ENCODE measurements at regions not wholly inside any gene's neighbourhood (a gene's known extent, or its start where the extent isn't known, plus 50 kb on each side); places are given as distances from the start of the nearest gene placed in this dataset.

- ChIA-PET POLR2A (ENCODE audit: low non-redundant PET) (no interaction called here), CTCF (no interaction called here)
- no TSS peak for BruUV-seq (replicated peaks)
- no peaks in the 10 kb centered on the region for H3K36me3 ChIP-seq (ENCODE audit: insufficient read depth, low read length, poor library complexity, severe bottlenecking)
- H3K4me3 ChIP-seq (ENCODE audit: low read depth, low read length, poor library complexity, severe bottlenecking) = no peak overlapping the region
- H3K27ac ChIP-seq (ENCODE audit: low read depth, low read length, poor library complexity, severe bottlenecking) = no peak overlapping the region
- H3K4me1 ChIP-seq (ENCODE audit: insufficient read depth, low read length, poor library complexity, severe bottlenecking) = no peaks in the 10 kb centered on the region
- TF ChIP-seq CTCF (conservative IDR thresholded peaks at IDR 0.05; ENCODE audit: low read depth, low read length) (no peak), EZH2 (IDR thresholded peaks at IDR 0.05; ENCODE audit: borderline replicate concordance, low read depth, low read length, poor library complexity, severe bottlenecking) (no peak)
- peak; percentile 28 for DNase-seq (ENCODE audit: low spot score)
- intact Hi-C loops (cut with micrococcal nuclease; ENCODE audit: unreplicated experiment) = no loop called here
- H3K27me3 ChIP-seq (replicated peaks; ENCODE audit: insufficient read depth, low read depth, low read length, poor library complexity) = no peaks in the 10 kb centered on the region
- H3K9me3 ChIP-seq (ENCODE audit: low read depth, low read length, poor library complexity, severe bottlenecking) = no peaks in the 10 kb centered on the region
These were observed 59.2 kb upstream of the THBS2 start for GRCh38 chr6:169312658-169313346.

- intact Hi-C loops (cut with micrococcal nuclease; ENCODE audit: unreplicated experiment) = no loop called here
- no peaks in the 10 kb centered on the region for H3K4me1 ChIP-seq (ENCODE audit: insufficient read depth, low read length, poor library complexity, severe bottlenecking)
- BruUV-seq (replicated peaks) = no TSS peak
- no peak for DNase-seq (ENCODE audit: low spot score)
- H3K27me3 ChIP-seq (replicated peaks; ENCODE audit: insufficient read depth, low read depth, low read length, poor library complexity) = no peaks in the 10 kb centered on the region
- no peak overlapping the region for H3K4me3 ChIP-seq (ENCODE audit: low read depth, low read length, poor library complexity, severe bottlenecking)
- ChIA-PET POLR2A (ENCODE audit: low non-redundant PET) (no interaction called here), CTCF (no interaction called here)
- TF ChIP-seq CTCF (conservative IDR thresholded peaks at IDR 0.05; ENCODE audit: low read depth, low read length) (no peak), EZH2 (IDR thresholded peaks at IDR 0.05; ENCODE audit: borderline replicate concordance, low read depth, low read length, poor library complexity, severe bottlenecking) (no peak)
- no peaks in the 10 kb centered on the region for H3K9me3 ChIP-seq (ENCODE audit: low read depth, low read length, poor library complexity, severe bottlenecking)
- no peak overlapping the region for H3K27ac ChIP-seq (ENCODE audit: low read depth, low read length, poor library complexity, severe bottlenecking)
- H3K36me3 ChIP-seq (ENCODE audit: insufficient read depth, low read length, poor library complexity, severe bottlenecking) = no peaks in the 10 kb centered on the region
These were observed 57.3 kb upstream of the THBS2 start for GRCh38 chr6:169310983-169311382.

All from A673 (cell line).